H9 (cell line): ENCODE measurements at regions not wholly inside any gene's neighbourhood (a gene's known extent, or its start where the extent isn't known, plus 50 kb on each side); places are given as distances from the start of the nearest gene placed in this dataset.
A peak's percentile ranks its signal among the peaks of the same experiment; 100 is the strongest.

Experiments
- DNase-seq: peaks from one replicate; pipeline ENCODE4 v3.0.0-alpha.2; 2017
- H2AFZ ChIP-seq: one replicate; pipeline ENCODE4 v1.6.1; 2013; ENCODE audit warnings: mild to moderate bottlenecking, low read length, control low read depth, moderate library complexity
- H2AK5ac ChIP-seq: 2 replicates; pipeline ENCODE4 v1.6.1; 2013; ENCODE audit warnings: low read length, control low read depth, mixed read lengths; ENCODE audit not compliant: insufficient read length
- H2BK120ac ChIP-seq: one replicate; pipeline ENCODE4 v1.6.1; 2013; ENCODE audit warnings: low read depth, mild to moderate bottlenecking, low read length, control low read depth, inconsistent platforms; ENCODE audit not compliant: poor library complexity, severe bottlenecking
- H2BK12ac ChIP-seq: 2 replicates; pipeline ENCODE4 v1.6.1; 2013; ENCODE audit warnings: low read length, control low read depth, mixed read lengths, low read depth; ENCODE audit not compliant: insufficient read length
- H2BK15ac ChIP-seq: 2 replicates; pipeline ENCODE4 v1.6.1; 2013; ENCODE audit warnings: low read depth, low read length, control low read depth
- H2BK20ac ChIP-seq: one replicate; pipeline ENCODE4 v1.6.1; 2013; ENCODE audit warnings: low read depth, mild to moderate bottlenecking, low read length, control low read depth, inconsistent platforms; ENCODE audit not compliant: poor library complexity, severe bottlenecking
- H2BK5ac ChIP-seq: 2 replicates; pipeline ENCODE4 v1.6.1; 2013; ENCODE audit warnings: low read length, control low read depth, mixed read lengths; ENCODE audit not compliant: insufficient read length
- H3K14ac ChIP-seq: 2 replicates; pipeline ENCODE4 v1.6.1; 2013; ENCODE audit warnings: low read length, control low read depth; ENCODE audit not compliant: insufficient read depth
- H3K18ac ChIP-seq: 2 replicates; pipeline ENCODE4 v1.6.1; 2013; ENCODE audit warnings: low read depth, mild to moderate bottlenecking, mixed read lengths, low read length, control low read depth; ENCODE audit not compliant: insufficient read length
- H3K23ac ChIP-seq: 2 replicates; pipeline ENCODE4 v1.6.1; 2013; ENCODE audit warnings: low read length, control low read depth, mixed read lengths, low read depth; ENCODE audit not compliant: insufficient read length
- H3K23me2 ChIP-seq: 2 replicates; pipeline ENCODE4 v1.6.1; 2013; ENCODE audit warnings: low read depth, mild to moderate bottlenecking, mixed read lengths, low read length, control low read depth; ENCODE audit not compliant: insufficient read length, poor library complexity, severe bottlenecking
- H3K27ac ChIP-seq: 2 replicates; pipeline ENCODE4 v1.5.1; 2013; ENCODE audit warnings: low read length, control low read depth, mixed read lengths, low read depth; ENCODE audit not compliant: insufficient read length
- H3K27me3 ChIP-seq: 2 replicates; pipeline ENCODE4 v1.6.1; 2013; ENCODE audit warnings: low read length, control low read depth, inconsistent platforms; ENCODE audit not compliant: insufficient read depth
- H3K4ac ChIP-seq: 2 replicates; pipeline ENCODE4 v1.6.1; 2013; ENCODE audit warnings: low read depth, mild to moderate bottlenecking, control low read depth, inconsistent platforms, low read length, moderate library complexity
- H3K4me1 ChIP-seq: 2 replicates; pipeline ENCODE4 v1.6.1; 2013; ENCODE audit warnings: low read length, control low read depth, inconsistent platforms; ENCODE audit not compliant: insufficient read depth
- H3K4me2 ChIP-seq: 2 replicates; pipeline ENCODE4 v1.6.1; 2013; ENCODE audit warnings: low read length, control low read depth, mixed read lengths; ENCODE audit not compliant: insufficient read length, insufficient read depth
- H3K56ac ChIP-seq: 2 replicates; pipeline ENCODE4 v1.6.1; 2013; ENCODE audit warnings: low read depth, mild to moderate bottlenecking, mixed read lengths, low read length, control low read depth; ENCODE audit not compliant: insufficient read length
- H3K79me1 ChIP-seq: 2 replicates; pipeline ENCODE4 v1.6.1; 2013; ENCODE audit warnings: low read depth, mild to moderate bottlenecking, moderate library complexity, low read length, control low read depth, inconsistent platforms; ENCODE audit not compliant: insufficient read depth, poor library complexity, severe bottlenecking
- H3K79me2 ChIP-seq: 2 replicates; pipeline ENCODE4 v1.6.1; 2013; ENCODE audit warnings: low read length, control low read depth, inconsistent platforms; ENCODE audit not compliant: insufficient read depth
- H3K9ac ChIP-seq: 2 replicates; pipeline ENCODE4 v1.6.1; 2013; ENCODE audit warnings: low read length, control low read depth, mixed read lengths; ENCODE audit not compliant: insufficient read length; ENCODE audit errors: extremely low read depth
- H3K9me3 ChIP-seq: one replicate; pipeline ENCODE4 v1.6.1; 2013; ENCODE audit warnings: low read depth, low read length, inconsistent platforms; ENCODE audit not compliant: control insufficient read depth
- H3T11ph ChIP-seq: one replicate; pipeline ENCODE4 v1.6.1; 2013; ENCODE audit warnings: mild to moderate bottlenecking, low read length, control low read depth, inconsistent platforms
- H4K20me1 ChIP-seq: one replicate; pipeline ENCODE4 v1.6.1; 2013; ENCODE audit not compliant: control insufficient read depth, insufficient read length, insufficient read depth
- H4K5ac ChIP-seq: 2 replicates; pipeline ENCODE4 v1.6.1; 2013; ENCODE audit warnings: low read depth, mild to moderate bottlenecking, mixed read lengths, low read length, control low read depth; ENCODE audit not compliant: insufficient read length
- H4K8ac ChIP-seq: replicated peaks from 2 replicates; pipeline ENCODE4 v1.6.1; 2013; ENCODE audit warnings: low read length, control low read depth, mixed read lengths, low read depth; ENCODE audit not compliant: insufficient read length
- H4K91ac ChIP-seq: 2 replicates; pipeline ENCODE4 v1.6.1; 2013; ENCODE audit warnings: low read depth, mild to moderate bottlenecking, moderate library complexity, mixed read lengths, low read length, control low read depth; ENCODE audit not compliant: insufficient read length
- H3K27ac Mint-ChIP-seq, 3 experiments: 2 replicates in 2 of 3; 3 replicates in 1 of 3; pipeline ENCODE4 v1.8.0; 2020 to 2021; ENCODE audit warnings: mixed read lengths in 3 of 3, mild to moderate bottlenecking in 1 of 3, moderate library complexity in 1 of 3
- H3K27me3 Mint-ChIP-seq: 2 replicates; pipeline ENCODE4 v1.8.0; 2021; ENCODE audit warnings: low read depth, mild to moderate bottlenecking, moderate library complexity, mixed read lengths
- H3K36me3 Mint-ChIP-seq, 3 experiments: 2 replicates in 2 of 3; 3 replicates in 1 of 3; pipeline ENCODE4 v1.8.0; 2020 to 2021; ENCODE audit warnings: low read depth in 3 of 3, mixed read lengths in 3 of 3; ENCODE audit not compliant: insufficient read depth in 1 of 3
- H3K4me1 Mint-ChIP-seq, 2 experiments: 2 replicates each; pipeline ENCODE4 v1.8.0; 2020; ENCODE audit warnings: mixed read lengths in 2 of 2
- H3K4me3 Mint-ChIP-seq, 2 experiments: 2 replicates in 1 of 2; 3 replicates in 1 of 2; pipeline ENCODE4 v1.8.0; 2020 to 2021; ENCODE audit warnings: mild to moderate bottlenecking in 2 of 2, mixed read lengths in 2 of 2, moderate library complexity in 1 of 2
- H3K9me3 Mint-ChIP-seq, 2 experiments: 2 replicates in 1 of 2; 3 replicates in 1 of 2; pipeline ENCODE4 v1.8.0; 2020; ENCODE audit warnings: mild to moderate bottlenecking in 2 of 2, mixed read lengths in 2 of 2, moderate library complexity in 1 of 2
- CTCF ChIP-seq: fragments of 200-600 bp; sonication (generic); conservative IDR thresholded peaks from 3 replicates; pipeline ENCODE4 v1.8.0; 2021; ENCODE audit warnings: antibody characterized with exemption, mild to moderate bottlenecking
- WGBS: extraction: QIAGEN DNeasy Blood & Tissue Kit; methylation state at CpG from one replicate; pipeline ENCODE4 v1.1.7; 2013; ENCODE audit warnings: missing lambda C conversion rate, low lambda C conversion rate, mixed read lengths; ENCODE audit not compliant: insufficient read length; ENCODE audit errors: extremely low coverage; 5-methylcytosine and 5-hydroxymethylcytosine counted together

GRCh38 chrX:116379854-116380253 is 56.6 kb upstream of the SLC6A14 start:
- Mint-ChIP-seq H3K27me3 (no peaks in the 10 kb centered on the region; the same call in 1 of the 2 replicates), H3K36me3 (no peaks in the 10 kb centered on the region), H3K9me3 (no peaks in the 10 kb centered on the region), H3K4me1 (peaks cover 14% of the 10 kb centered on the region in 2 experiments), H3K4me3 (no peak overlapping the region), H3K27ac (no peak overlapping the region)
- no peak overlapping the region for H4K5ac ChIP-seq
- H3K27me3 ChIP-seq = no peaks in the 10 kb centered on the region
- no peak overlapping the region for H2BK15ac ChIP-seq
- H3K4me1 ChIP-seq = peaks cover 2% of the 10 kb centered on the region; the same call in 1 of the 2 replicates
- H2BK120ac ChIP-seq = no peak overlapping the region
- peak overlapping the region; percentile 24 for H4K8ac ChIP-seq
- no peak overlapping the region for H2AFZ ChIP-seq
- H3K23ac ChIP-seq = no peak overlapping the region
- no peaks in the 10 kb centered on the region for H4K20me1 ChIP-seq
- no peak for TF ChIP-seq CTCF
- no peak overlapping the region for H3K18ac ChIP-seq
- no peaks in the 10 kb centered on the region for H3K9me3 ChIP-seq
- no peaks in the 10 kb centered on the region for H3K79me2 ChIP-seq
- no peak overlapping the region for H2AK5ac ChIP-seq
- no peak overlapping the region for H3K4ac ChIP-seq
- no peak overlapping the region for H3K9ac ChIP-seq
- H2BK12ac ChIP-seq = no peak overlapping the region
- no CpG with 5 or more reads among the region's 4 CpGs for WGBS
- H3K27ac ChIP-seq = no peak overlapping the region
- H3K23me2 ChIP-seq = no peaks in the 10 kb centered on the region
- H3K56ac ChIP-seq = no peak overlapping the region
- H3T11ph ChIP-seq = no peak overlapping the region
- DNase-seq = no peak
- H3K79me1 ChIP-seq = no peaks in the 10 kb centered on the region
- H4K91ac ChIP-seq = no peak overlapping the region
- H2BK5ac ChIP-seq = no peak overlapping the region
- H3K4me2 ChIP-seq = no peak overlapping the region
- no peak overlapping the region for H3K14ac ChIP-seq
- H2BK20ac ChIP-seq = no peak overlapping the region
